Prostate gland (tissue), 2 donors: ENCODE measurements at regions not wholly inside any gene's neighbourhood (a gene's known extent, or its start where the extent isn't known, plus 50 kb on each side); places are given as distances from the start of the nearest gene placed in this dataset.
"Not testable (repeated sequence)": the region's sequence is repeated elsewhere in the genome, so short reads cannot be mapped to it uniquely, and the experiment has no call there.

Experiments used
- DNase-seq: peaks from one replicate; pipeline ENCODE4 v3.0.0-alpha.2; 2019; ENCODE audit warnings: low spot score
- H3K27ac ChIP-seq, 2 donors: fragments of 200-600 bp; sonication (generic); 2 replicates each; pipeline ENCODE4 v1.5.1; 2017 to 2019
- H3K27me3 ChIP-seq: fragments of 200-600 bp; sonication (generic); replicated peaks from 2 replicates; pipeline ENCODE4 v1.5.1; 2019; ENCODE audit not compliant: insufficient read depth
- H3K36me3 ChIP-seq, 2 donors: fragments of 200-600 bp; sonication (generic); 1 replicate in 1 of 2; 2 replicates in 1 of 2; pipeline versions ENCODE4 v1.5.1 to v1.8.1; 2017 to 2019
- H3K4me1 ChIP-seq: fragments of 200-600 bp; sonication (generic); replicated peaks from 2 replicates; pipeline ENCODE4 v1.5.1; 2019
- H3K4me3 ChIP-seq, 2 donors: fragments of 200-600 bp; sonication (generic); 2 replicates each; pipeline ENCODE4 v1.5.1; 2017 to 2019
- H3K9me3 ChIP-seq: fragments of 200-600 bp; sonication (generic); 2 replicates; pipeline ENCODE4 v1.5.1; 2017
- POLR2A ChIP-seq: fragments of 450-650 bp; IDR thresholded peaks from one replicate; pipeline ENCODE4 v1.6.1; 2016; ENCODE audit warnings: antibody characterized with exemption, mild to moderate bottlenecking
- POLR2AphosphoS5 ChIP-seq: sonication (generic); formaldehyde crosslinking; IDR thresholded peaks from one replicate; pipeline ENCODE4 v1.6.1; 2017; ENCODE audit warnings: antibody characterized with exemption
- WGBS: methylation state at CpG from one replicate; pipeline ENCODE4 v1.1.5; 2018; 5-methylcytosine and 5-hydroxymethylcytosine counted together
- intact Hi-C: fragments of 100-400 bp; cut with DNase I; formaldehyde crosslinking; loops from one replicate; pipeline ENCODE4 v1.14.2; 2022
- TF ChIP-seq, protein P1 (sequence below), 4 experiments: fragments of 200-600 bp in 2 of 4; fragments of 450-650 bp in 2 of 4; sonication (generic) in 2 of 4; IDR thresholded peaks; 1 replicate in 3 of 4; 2 replicates in 1 of 4; pipeline ENCODE4 v1.5.1; 2016 to 2019; ENCODE audit warnings: antibody characterized with exemption in 4 of 4, mild to moderate bottlenecking in 2 of 4, moderate library complexity in 2 of 4

DNA sequence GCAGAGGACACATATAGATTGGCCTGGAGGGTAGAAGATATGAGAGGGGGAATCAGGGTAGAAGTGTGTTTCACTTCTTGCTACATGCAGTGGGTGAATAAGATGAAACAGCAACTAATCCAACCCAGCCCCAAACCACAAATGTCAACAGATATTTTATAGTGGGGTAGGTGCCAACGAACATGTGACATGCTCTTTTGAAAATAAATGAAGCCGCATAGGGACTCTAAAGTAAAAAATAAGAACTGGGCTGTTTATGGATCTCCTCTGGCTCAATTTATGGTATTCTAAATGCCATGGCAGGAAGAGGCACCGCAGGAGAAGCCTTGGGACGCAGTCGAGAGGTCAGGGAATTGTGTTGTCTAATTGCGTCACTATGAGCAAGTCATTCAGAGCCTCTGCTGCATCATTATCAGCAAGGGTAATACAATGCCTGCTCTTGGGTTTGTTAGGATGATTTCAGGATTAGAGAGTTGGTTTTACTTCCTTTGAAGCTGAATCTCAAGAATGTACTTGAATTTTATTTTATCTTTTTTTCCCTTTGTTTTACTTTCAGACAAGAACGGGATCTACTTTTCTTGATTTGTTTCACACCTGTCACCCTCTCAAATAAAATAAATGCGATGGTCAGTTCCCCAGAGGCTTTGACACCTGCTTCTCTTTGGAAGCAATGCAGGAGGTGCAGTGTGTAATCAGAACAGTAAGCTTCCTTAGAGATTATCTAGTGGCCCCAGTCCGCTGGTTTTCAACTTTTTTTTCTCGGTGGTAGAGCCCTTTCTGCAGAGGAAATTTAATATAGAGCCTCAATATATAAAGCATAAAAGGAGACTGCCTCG is 375.6 kb upstream of the CLINT1 start:
- 46% methylated on average over 11 of the region's 11 CpGs for WGBS
- no peak overlapping the region for H3K4me3 ChIP-seq
- H3K9me3 ChIP-seq = no peaks in the 10 kb centered on the region
- no peaks in the 10 kb centered on the region for H3K36me3 ChIP-seq
- TF ChIP-seq POLR2AphosphoS5 = no peak
- TF ChIP-seq, protein P1, sequence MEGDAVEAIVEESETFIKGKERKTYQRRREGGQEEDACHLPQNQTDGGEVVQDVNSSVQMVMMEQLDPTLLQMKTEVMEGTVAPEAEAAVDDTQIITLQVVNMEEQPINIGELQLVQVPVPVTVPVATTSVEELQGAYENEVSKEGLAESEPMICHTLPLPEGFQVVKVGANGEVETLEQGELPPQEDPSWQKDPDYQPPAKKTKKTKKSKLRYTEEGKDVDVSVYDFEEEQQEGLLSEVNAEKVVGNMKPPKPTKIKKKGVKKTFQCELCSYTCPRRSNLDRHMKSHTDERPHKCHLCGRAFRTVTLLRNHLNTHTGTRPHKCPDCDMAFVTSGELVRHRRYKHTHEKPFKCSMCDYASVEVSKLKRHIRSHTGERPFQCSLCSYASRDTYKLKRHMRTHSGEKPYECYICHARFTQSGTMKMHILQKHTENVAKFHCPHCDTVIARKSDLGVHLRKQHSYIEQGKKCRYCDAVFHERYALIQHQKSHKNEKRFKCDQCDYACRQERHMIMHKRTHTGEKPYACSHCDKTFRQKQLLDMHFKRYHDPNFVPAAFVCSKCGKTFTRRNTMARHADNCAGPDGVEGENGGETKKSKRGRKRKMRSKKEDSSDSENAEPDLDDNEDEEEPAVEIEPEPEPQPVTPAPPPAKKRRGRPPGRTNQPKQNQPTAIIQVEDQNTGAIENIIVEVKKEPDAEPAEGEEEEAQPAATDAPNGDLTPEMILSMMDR (IDR thresholded peaks at IDR 0.05) = no peak
- TF ChIP-seq POLR2A = no peak
- H3K27ac ChIP-seq = no peak overlapping the region
- DNase-seq = no peak
- intact Hi-C loops = no loop called here
- H3K4me1 ChIP-seq = no peaks in the 10 kb centered on the region
- H3K27me3 ChIP-seq = no peaks in the 10 kb centered on the region

DNA sequence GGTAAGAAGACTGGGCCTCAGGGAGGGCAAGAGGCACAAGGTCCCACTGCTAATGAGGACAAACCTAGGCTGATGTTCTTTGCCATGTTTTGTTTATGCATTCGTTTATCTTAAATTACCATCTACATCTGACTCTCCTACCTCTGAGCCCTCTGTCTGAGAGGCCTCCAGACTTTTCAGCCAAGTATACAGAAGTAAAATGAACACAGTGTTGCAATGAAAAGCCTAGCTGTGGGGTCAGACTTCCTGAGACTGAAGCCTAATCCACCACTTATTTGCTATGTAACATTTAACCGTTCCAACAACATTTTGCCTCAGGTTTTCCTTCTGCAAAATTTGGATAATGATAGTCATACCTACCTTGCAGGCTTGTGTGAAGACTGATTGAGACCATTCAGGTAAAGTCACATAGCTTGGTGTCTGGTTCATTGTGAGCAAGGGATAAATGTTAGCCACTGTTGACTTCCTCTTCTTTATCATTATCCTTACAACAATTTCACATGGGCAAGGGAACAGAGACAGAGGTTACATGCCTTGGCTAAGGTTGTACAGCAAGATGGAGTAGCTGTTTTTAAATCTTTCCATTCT is 374.9 kb upstream of the CLINT1 start:
- no peaks in the 10 kb centered on the region for H3K36me3 ChIP-seq
- H3K4me3 ChIP-seq = no peak overlapping the region
- DNase-seq = no peak
- H3K27ac ChIP-seq = no peak overlapping the region
- intact Hi-C loops = no loop called here
- no peaks in the 10 kb centered on the region for H3K27me3 ChIP-seq
- no peak for TF ChIP-seq POLR2AphosphoS5
- TF ChIP-seq, protein P1 (IDR thresholded peaks at IDR 0.05) = no peak
- no peak for TF ChIP-seq POLR2A
- no peaks in the 10 kb centered on the region for H3K9me3 ChIP-seq
- no peaks in the 10 kb centered on the region for H3K4me1 ChIP-seq
- 79% methylated on average over 2 of the region's 2 CpGs for WGBS

DNA sequence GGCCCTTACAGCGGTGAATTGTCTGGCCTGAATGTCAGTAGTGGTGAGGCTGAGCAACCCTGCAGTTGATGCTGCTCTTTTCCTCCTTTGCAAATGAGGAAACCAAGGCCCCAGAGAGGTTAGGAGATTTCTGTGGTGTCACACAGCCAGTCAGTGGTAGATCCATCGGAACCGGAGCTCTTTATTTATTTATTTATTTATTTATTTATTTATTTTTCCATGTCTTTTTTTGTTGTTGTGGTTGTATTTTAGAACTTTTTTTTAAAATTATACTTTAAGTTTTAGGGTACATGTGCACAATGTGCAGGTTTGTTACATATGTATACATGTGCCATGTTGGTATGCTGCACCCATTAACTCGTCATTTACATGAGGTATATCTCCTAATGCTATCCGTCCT is 368.4 kb upstream of the CLINT1 start:
- H3K27ac ChIP-seq, H3K4me3 ChIP-seq, H3K9me3 ChIP-seq, H3K4me1 ChIP-seq, intact Hi-C loops, H3K36me3 ChIP-seq, DNase-seq, H3K27me3 ChIP-seq: not testable (repeated sequence)
- WGBS = 95% methylated on average over 5 of the region's 5 CpGs

DNA sequence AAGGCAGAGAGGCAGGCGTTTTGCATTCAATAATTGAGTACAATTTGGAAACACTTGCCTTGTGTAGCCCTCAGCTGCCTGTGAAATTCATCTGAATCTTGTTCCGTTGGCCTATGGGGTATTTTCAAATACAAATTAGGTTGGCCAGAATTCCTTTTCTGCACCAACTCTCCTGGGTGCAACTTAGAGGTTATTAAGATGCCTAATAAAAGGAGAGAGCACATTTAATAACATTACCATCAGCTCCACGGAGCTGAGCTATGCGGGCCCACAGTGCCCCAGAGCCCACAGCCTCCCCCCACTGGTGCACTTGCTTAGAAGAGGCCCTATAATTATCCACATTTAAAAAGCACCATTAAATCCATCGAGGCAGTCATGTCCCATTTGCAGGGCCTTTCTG is 367.6 kb upstream of the CLINT1 start:
- WGBS = 65% methylated on average over 5 of the region's 5 CpGs
- no peak for TF ChIP-seq POLR2A
- TF ChIP-seq, protein P1 (IDR thresholded peaks at IDR 0.05) = no peak
- TF ChIP-seq POLR2AphosphoS5 = no peak
- DNase-seq = no peak
- no peaks in the 10 kb centered on the region for H3K27me3 ChIP-seq
- no peak overlapping the region for H3K27ac ChIP-seq
- no peaks in the 10 kb centered on the region for H3K9me3 ChIP-seq
- intact Hi-C loops = no loop called here
- H3K4me3 ChIP-seq = no peak overlapping the region
- H3K36me3 ChIP-seq = no peaks in the 10 kb centered on the region
- no peaks in the 10 kb centered on the region for H3K4me1 ChIP-seq

DNA sequence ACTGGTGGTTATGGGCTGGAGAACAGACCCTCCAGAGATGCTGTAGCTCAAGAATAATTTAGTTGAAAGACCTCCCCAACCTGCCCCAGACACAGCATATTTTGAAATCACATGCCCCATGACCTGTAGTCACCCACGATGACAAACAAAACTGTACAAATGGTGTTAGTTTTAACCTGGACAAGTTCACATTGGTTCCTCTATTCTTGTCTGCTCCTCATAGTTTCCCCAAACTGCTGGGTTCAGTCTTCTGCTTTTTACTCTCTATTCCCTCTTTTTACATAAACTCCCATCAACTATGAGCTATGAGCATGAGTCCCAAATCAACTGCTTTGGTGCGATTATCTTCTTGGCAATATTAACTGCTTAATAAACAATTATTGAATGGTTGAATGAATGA is 365.3 kb upstream of the CLINT1 start:
- Histone ChIP-seq H3K9me3 (no peaks in the 10 kb centered on the region), H3K4me1 (no peaks in the 10 kb centered on the region), H3K4me3 (no peak overlapping the region), H3K36me3 (no peaks in the 10 kb centered on the region), H3K27ac (no peak overlapping the region), H3K27me3 (no peaks in the 10 kb centered on the region)
- intact Hi-C loops = no loop called here
- TF ChIP-seq POLR2AphosphoS5 = no peak
- no peak for TF ChIP-seq POLR2A
- TF ChIP-seq, protein P1 (IDR thresholded peaks at IDR 0.05) = no peak
- DNase-seq = no peak
- 82% methylated on average over 2 of the region's 2 CpGs for WGBS
